Stomach smooth muscle (tissue), 2 donors: ENCODE measurements at regions not wholly inside any gene's neighbourhood (a gene's known extent, or its start where the extent isn't known, plus 50 kb on each side); places are given as distances from the start of the nearest gene placed in this dataset.

Source experiments
- H3K27ac ChIP-seq: one replicate; pipeline ENCODE4 v1.7.0; 2013; ENCODE audit warnings: mild to moderate bottlenecking, low read length, inconsistent platforms
- H3K27me3 ChIP-seq, 2 donors: one replicate each; pipeline ENCODE4 v1.7.0; 2013; ENCODE audit warnings: low read length in 2 of 2; ENCODE audit not compliant: insufficient read depth in 2 of 2, control insufficient read depth in 1 of 2
- H3K36me3 ChIP-seq, 2 donors: one replicate each; pipeline ENCODE4 v1.7.0; 2013; ENCODE audit warnings: low read length in 2 of 2; ENCODE audit not compliant: control insufficient read depth in 2 of 2, insufficient read depth in 2 of 2
- H3K4me1 ChIP-seq: one replicate; pipeline ENCODE4 v1.7.0; 2013; ENCODE audit warnings: low read length; ENCODE audit not compliant: control insufficient read depth, insufficient read depth
- H3K4me3 ChIP-seq, 2 donors: one replicate each; pipeline ENCODE4 v1.7.0; 2013; ENCODE audit warnings: low read length in 2 of 2
- H3K9ac ChIP-seq, 2 donors: one replicate each; pipeline ENCODE4 v1.7.0; 2013; ENCODE audit warnings: low read length in 2 of 2, mild to moderate bottlenecking in 1 of 2
- H3K9me3 ChIP-seq, 2 donors: one replicate each; pipeline ENCODE4 v1.7.0; 2013; ENCODE audit warnings: low read length in 2 of 2; ENCODE audit not compliant: control insufficient read depth in 2 of 2
- donor health status: healthy.
- donor health status: Pancreatic carcinoma.

DNA sequence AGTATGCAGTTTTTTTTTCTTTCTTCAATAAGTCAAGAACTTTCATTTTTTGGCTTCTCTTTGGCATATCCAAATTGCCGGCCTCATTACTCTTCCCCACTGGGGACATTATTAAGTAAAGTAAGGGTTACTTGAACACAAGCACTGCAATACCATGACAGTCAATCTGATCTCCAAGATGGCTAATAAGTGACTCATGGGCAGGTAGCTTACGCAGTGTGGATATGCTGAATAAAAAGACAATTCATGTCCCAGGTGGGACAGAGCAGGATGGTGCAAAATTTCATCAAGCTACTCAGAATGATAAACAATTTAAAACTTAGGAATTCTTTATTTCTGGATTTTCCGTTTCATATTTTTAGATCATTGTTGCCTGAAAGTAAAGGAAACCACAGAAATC, 671.8 kb downstream of the ACTL7B start:
- no peak overlapping the region for H3K27ac ChIP-seq
- H3K9ac ChIP-seq, result no peak overlapping the region

GRCh38 chr9:108182950-108183381, 672.8 kb downstream of the ACTL7B start:
- Histone ChIP-seq H3K9me3 (no peaks in the 10 kb centered on the region), H3K4me3 (no peak overlapping the region), H3K4me1 (peaks cover 7% of the 10 kb centered on the region), H3K9ac (no peak overlapping the region), H3K27ac (no peak overlapping the region), H3K27me3 (no peaks in the 10 kb centered on the region), H3K36me3 (no peaks in the 10 kb centered on the region)

More for the DNA sequence above, 671.8 kb downstream of the ACTL7B start:
- Histone ChIP-seq H3K36me3 (no peaks in the 10 kb centered on the region), H3K4me1 (peaks cover 7% of the 10 kb centered on the region), H3K27me3 (no peaks in the 10 kb centered on the region), H3K9me3 (no peaks in the 10 kb centered on the region), H3K4me3 (no peak overlapping the region)

DNA sequence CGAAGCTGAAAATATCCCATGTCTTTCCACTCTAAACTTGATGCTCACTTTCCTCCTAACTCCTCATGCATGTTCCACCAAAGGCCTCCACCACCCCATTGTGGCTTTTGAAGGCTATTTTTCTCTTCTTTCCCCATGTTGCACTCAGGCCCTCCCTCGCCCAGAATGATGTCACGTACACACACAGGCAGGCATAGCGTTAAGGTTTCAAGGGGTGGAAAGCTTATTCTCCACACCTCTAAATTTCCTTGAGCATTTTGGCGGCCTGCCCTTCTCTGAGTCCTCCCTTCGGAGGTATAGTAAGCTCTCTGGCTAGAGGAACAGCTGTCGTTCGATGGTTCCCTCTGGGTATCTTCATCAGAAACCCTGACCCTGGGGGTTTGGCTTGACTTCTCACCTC, 673.5 kb downstream of the ACTL7B start:
- H3K36me3 ChIP-seq, result no peaks in the 10 kb centered on the region
- no peaks in the 10 kb centered on the region for H3K9me3 ChIP-seq
- H3K27me3 ChIP-seq, result no peaks in the 10 kb centered on the region
- no peak overlapping the region for H3K4me3 ChIP-seq
- no peak overlapping the region for H3K27ac ChIP-seq
- no peak overlapping the region for H3K9ac ChIP-seq
- H3K4me1 ChIP-seq, result peaks cover 7% of the 10 kb centered on the region

GRCh38 chr9:108181441-108181840, 674.3 kb downstream of the ACTL7B start:
- Histone ChIP-seq H3K4me3 (no peak overlapping the region), H3K9ac (no peak overlapping the region), H3K27ac (no peak overlapping the region), H3K9me3 (no peaks in the 10 kb centered on the region), H3K36me3 (no peaks in the 10 kb centered on the region), H3K27me3 (no peaks in the 10 kb centered on the region), H3K4me1 (no peaks in the 10 kb centered on the region)

DNA sequence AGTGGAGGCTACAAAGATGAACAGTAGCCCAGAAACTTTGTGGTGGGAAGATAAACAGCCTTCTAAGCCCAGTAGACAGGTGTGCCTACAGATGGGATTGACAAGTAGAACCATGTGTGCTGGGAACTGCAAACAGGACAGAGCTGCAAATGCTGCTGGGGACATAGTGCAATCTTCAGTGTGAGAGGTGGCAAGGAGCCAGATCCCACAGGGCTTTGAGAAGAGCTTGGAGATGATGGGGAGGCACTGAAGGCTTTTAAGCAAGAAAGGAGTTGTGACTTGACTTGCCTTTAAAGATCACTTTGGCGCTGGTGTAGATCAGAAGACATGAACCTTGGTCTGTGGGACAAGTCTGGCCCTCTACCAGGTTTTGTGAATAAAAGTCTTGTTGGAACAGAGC, 675.2 kb downstream of the ACTL7B start:
- H3K9ac ChIP-seq, result no peak overlapping the region
- H3K4me3 ChIP-seq, result no peak overlapping the region
- H3K4me1 ChIP-seq, result no peaks in the 10 kb centered on the region
- no peaks in the 10 kb centered on the region for H3K27me3 ChIP-seq
- no peak overlapping the region for H3K27ac ChIP-seq
- H3K9me3 ChIP-seq, result no peaks in the 10 kb centered on the region
- H3K36me3 ChIP-seq, result no peaks in the 10 kb centered on the region

GRCh38 chr9:108178318-108178717, 677.5 kb downstream of the ACTL7B start:
- H3K9ac ChIP-seq, result no peak overlapping the region
- H3K4me3 ChIP-seq, result no peak overlapping the region
- H3K27ac ChIP-seq, result no peak overlapping the region
- H3K4me1 ChIP-seq, result no peaks in the 10 kb centered on the region
- H3K27me3 ChIP-seq, result no peaks in the 10 kb centered on the region
- H3K9me3 ChIP-seq, result no peaks in the 10 kb centered on the region
- no peaks in the 10 kb centered on the region for H3K36me3 ChIP-seq

- no peak overlapping the region for H3K27ac ChIP-seq
- no peaks in the 10 kb centered on the region for H3K27me3 ChIP-seq
- H3K9ac ChIP-seq, result no peak overlapping the region
- no peaks in the 10 kb centered on the region for H3K9me3 ChIP-seq
- no peaks in the 10 kb centered on the region for H3K36me3 ChIP-seq
- H3K4me1 ChIP-seq, result no peaks in the 10 kb centered on the region
- H3K4me3 ChIP-seq, result no peak overlapping the region
Measured at GRCh38 chr9:108168236-108168850, 678.8 kb upstream of the KLF4 start.

GRCh38 chr9:108167136-108167900, 677.7 kb upstream of the KLF4 start:
- Histone ChIP-seq H3K9ac (no peak overlapping the region), H3K27me3 (no peaks in the 10 kb centered on the region), H3K4me3 (no peak overlapping the region), H3K9me3 (no peaks in the 10 kb centered on the region), H3K36me3 (no peaks in the 10 kb centered on the region), H3K27ac (no peak overlapping the region), H3K4me1 (no peaks in the 10 kb centered on the region)

GRCh38 chr9:108166519-108166918, 677.0 kb upstream of the KLF4 start:
- no peaks in the 10 kb centered on the region for H3K4me1 ChIP-seq
- no peak overlapping the region for H3K9ac ChIP-seq
- H3K27me3 ChIP-seq, result no peaks in the 10 kb centered on the region
- H3K4me3 ChIP-seq, result no peak overlapping the region
- H3K36me3 ChIP-seq, result no peaks in the 10 kb centered on the region
- no peak overlapping the region for H3K27ac ChIP-seq
- no peaks in the 10 kb centered on the region for H3K9me3 ChIP-seq

GRCh38 chr9:108163321-108164005, 673.9 kb upstream of the KLF4 start:
- H3K4me3 ChIP-seq, result no peak overlapping the region
- H3K27ac ChIP-seq, result no peak overlapping the region
- H3K4me1 ChIP-seq, result no peaks in the 10 kb centered on the region
- H3K9ac ChIP-seq, result no peak overlapping the region
- H3K36me3 ChIP-seq, result no peaks in the 10 kb centered on the region
- no peaks in the 10 kb centered on the region for H3K9me3 ChIP-seq
- no peaks in the 10 kb centered on the region for H3K27me3 ChIP-seq

- H3K9ac ChIP-seq, result no peak overlapping the region
- H3K4me1 ChIP-seq, result no peaks in the 10 kb centered on the region
- no peak overlapping the region for H3K27ac ChIP-seq
- H3K27me3 ChIP-seq, result no peaks in the 10 kb centered on the region
- no peaks in the 10 kb centered on the region for H3K9me3 ChIP-seq
- no peaks in the 10 kb centered on the region for H3K36me3 ChIP-seq
- no peak overlapping the region for H3K4me3 ChIP-seq
Measured at GRCh38 chr9:108162664-108163063, 673.1 kb upstream of the KLF4 start.
